Effector CD8-positive, alpha-beta T cell (primary cell): ENCODE measurements at regions not wholly inside any gene's neighbourhood (a gene's known extent, or its start where the extent isn't known, plus 50 kb on each side); places are given as distances from the start of the nearest gene placed in this dataset.

Experiments
- DNase-seq: peaks from one replicate; lab custom pipeline; 2025; lab: John Stamatoyannopoulos, UW

- DNase-seq = no peak
These were observed 272.1 kb downstream of the UACA start for GRCh38 chr15:70491201-70491621.

- DNase-seq = no peak
These were observed 272.6 kb downstream of the UACA start for GRCh38 chr15:70490838-70491155.

- DNase-seq = no peak
These were observed 273.1 kb downstream of the UACA start for GRCh38 chr15:70490148-70490837.

GRCh38 chr15:70488941-70489848 lies 274.2 kb downstream of the UACA start:
- DNase-seq = no peak

- peak; percentile 51 for DNase-seq
These were observed 275.3 kb downstream of the UACA start for GRCh38 chr15:70488002-70488605.

- DNase-seq = no peak
These were observed 276.0 kb downstream of the UACA start for GRCh38 chr15:70487387-70487740.

GRCh38 chr15:70486451-70487386 lies 276.6 kb downstream of the UACA start:
- DNase-seq = no peak

GRCh38 chr15:70486012-70486411 lies 277.3 kb downstream of the UACA start:
- no peak for DNase-seq

GRCh38 chr15:70484993-70485392 lies 278.4 kb downstream of the UACA start:
- no peak for DNase-seq

- DNase-seq = no peak
These were observed 279.8 kb downstream of the UACA start for GRCh38 chr15:70483513-70483912.

GRCh38 chr15:70480196-70480856 lies 283.0 kb downstream of the UACA start:
- no peak for DNase-seq

- no peak for DNase-seq
These were observed 283.6 kb downstream of the UACA start for GRCh38 chr15:70479785-70480184.

- DNase-seq = no peak
These were observed 284.3 kb downstream of the UACA start for GRCh38 chr15:70479056-70479455.

GRCh38 chr15:70478251-70478990 lies 284.9 kb downstream of the UACA start:
- no peak for DNase-seq

- no peak for DNase-seq
These were observed 285.6 kb downstream of the UACA start for GRCh38 chr15:70477750-70478250.

- DNase-seq = no peak
These were observed 286.9 kb downstream of the UACA start for GRCh38 chr15:70476441-70476840.

- DNase-seq = no peak
These were observed 287.4 kb downstream of the UACA start for GRCh38 chr15:70475921-70476320.

- no peak for DNase-seq
These were observed 288.0 kb downstream of the UACA start for GRCh38 chr15:70475407-70475781.

GRCh38 chr15:70474471-70475406 lies 288.6 kb downstream of the UACA start:
- no peak for DNase-seq
